ENCODE measurements at regions not wholly inside any gene's neighbourhood (a gene's known extent, or its start where the extent isn't known, plus 50 kb on each side); places are given as distances from the start of the nearest gene placed in this dataset.

- H3K36me3 Mint-ChIP-seq (ENCODE audit: low read depth): peaks cover 13% of the 10 kb centered on the region
- no peak for TF ChIP-seq CTCF (IDR thresholded peaks at IDR 0.05)
- peaks cover 19% of the 10 kb centered on the region for H3K9me3 Mint-ChIP-seq
- no peak for DNase-seq
- peaks cover 19% of the 10 kb centered on the region for H3K4me1 Mint-ChIP-seq (ENCODE audit: low read depth)
- no peaks in the 10 kb centered on the region; the same call in none of the 2 replicates for H3K27me3 Mint-ChIP-seq (ENCODE audit: insufficient read depth)
- no peak overlapping the region for H3K27ac Mint-ChIP-seq
- H3K4me3 Mint-ChIP-seq: no peak overlapping the region
Observed at GRCh38 chr12:76197283-76197682, 112.8 kb upstream of the NAP1L1 start.

GRCh38 chr12:76195920-76196319 is 111.4 kb upstream of the NAP1L1 start:
- Mint-ChIP-seq H3K27me3 (ENCODE audit: insufficient read depth) (no peaks in the 10 kb centered on the region; the same call in 1 of the 2 replicates), H3K9me3 (peaks cover 19% of the 10 kb centered on the region), H3K4me1 (ENCODE audit: low read depth) (peaks cover 6% of the 10 kb centered on the region; the same call in 1 of the 2 replicates), H3K4me3 (no peak overlapping the region), H3K36me3 (ENCODE audit: low read depth) (peaks cover 12% of the 10 kb centered on the region), H3K27ac (no peak overlapping the region)
- no peak for DNase-seq
- TF ChIP-seq CTCF (IDR thresholded peaks at IDR 0.05): no peak

GRCh38 chr12:76194724-76195123 is 110.2 kb upstream of the NAP1L1 start:
- no peaks in the 10 kb centered on the region; the same call in 1 of the 2 replicates for H3K27me3 Mint-ChIP-seq (ENCODE audit: insufficient read depth)
- peaks cover 12% of the 10 kb centered on the region for H3K36me3 Mint-ChIP-seq (ENCODE audit: low read depth)
- no peak for TF ChIP-seq CTCF (IDR thresholded peaks at IDR 0.05)
- no peak overlapping the region for H3K4me3 Mint-ChIP-seq
- no peak overlapping the region for H3K27ac Mint-ChIP-seq
- DNase-seq: no peak
- peaks cover 14% of the 10 kb centered on the region for H3K9me3 Mint-ChIP-seq
- H3K4me1 Mint-ChIP-seq (ENCODE audit: low read depth): peaks cover 12% of the 10 kb centered on the region

- Mint-ChIP-seq H3K27me3 (ENCODE audit: insufficient read depth) (no peaks in the 10 kb centered on the region; the same call in 1 of the 2 replicates), H3K4me3 (no peak overlapping the region), H3K4me1 (ENCODE audit: low read depth) (peaks cover 12% of the 10 kb centered on the region), H3K27ac (no peak overlapping the region), H3K9me3 (peaks cover 6% of the 10 kb centered on the region), H3K36me3 (ENCODE audit: low read depth) (peaks cover 9% of the 10 kb centered on the region)
- TF ChIP-seq CTCF (IDR thresholded peaks at IDR 0.05): no peak
- DNase-seq: no peak
Observed at GRCh38 chr12:76193961-76194360, 109.5 kb upstream of the NAP1L1 start.

- Mint-ChIP-seq H3K9me3 (no peaks in the 10 kb centered on the region), H3K4me1 (ENCODE audit: low read depth) (peaks cover 18% of the 10 kb centered on the region), H3K27ac (no peak overlapping the region), H3K4me3 (no peak overlapping the region), H3K36me3 (ENCODE audit: low read depth) (no peaks in the 10 kb centered on the region), H3K27me3 (ENCODE audit: insufficient read depth) (no peaks in the 10 kb centered on the region; the same call in none of the 2 replicates)
- DNase-seq: no peak
- TF ChIP-seq CTCF (IDR thresholded peaks at IDR 0.05): no peak
Observed at GRCh38 chr12:76192416-76192815, 107.9 kb upstream of the NAP1L1 start.

- Mint-ChIP-seq H3K9me3 (no peaks in the 10 kb centered on the region), H3K27me3 (ENCODE audit: insufficient read depth) (no peaks in the 10 kb centered on the region; the same call in none of the 2 replicates), H3K36me3 (ENCODE audit: low read depth) (no peaks in the 10 kb centered on the region), H3K4me3 (no peak overlapping the region), H3K27ac (no peak overlapping the region), H3K4me1 (ENCODE audit: low read depth) (peaks cover 36% of the 10 kb centered on the region)
- no peak for TF ChIP-seq CTCF (IDR thresholded peaks at IDR 0.05)
- DNase-seq: no peak
Observed at GRCh38 chr12:76190299-76190698, 105.8 kb upstream of the NAP1L1 start.

All from HFFc6 (cell line).